WTC11 (cell line): ENCODE measurements at regions not wholly inside any gene's neighbourhood (a gene's known extent, or its start where the extent isn't known, plus 50 kb on each side); places are given as distances from the start of the nearest gene placed in this dataset.

ENCODE experiments used
- FOXJ3 ChIP-seq: sonication (generic); formaldehyde crosslinking; IDR thresholded peaks from 2 replicates; pipeline ENCODE4 v1.9.0; 2021; ENCODE audit warnings: missing genetic modification reagents, mild to moderate bottlenecking, borderline replicate concordance
- FOXP1 ChIP-seq: sonication (generic); formaldehyde crosslinking; IDR thresholded peaks from 2 replicates; pipeline ENCODE4 v1.8.0; 2022; ENCODE audit warnings: missing genetic modification reagents, mild to moderate bottlenecking, moderate library complexity, borderline replicate concordance
- IRF1 ChIP-seq: sonication (generic); formaldehyde crosslinking; IDR thresholded peaks from 2 replicates; pipeline ENCODE4 v1.8.0; 2023; ENCODE audit warnings: missing genetic modification reagents
- NFYB ChIP-seq: sonication (generic); formaldehyde crosslinking; conservative IDR thresholded peaks from 2 replicates; pipeline ENCODE4 v1.8.0; 2022; ENCODE audit warnings: low read depth, missing genetic modification reagents
- NR1H2 ChIP-seq: sonication (generic); formaldehyde crosslinking; IDR thresholded peaks from 2 replicates; pipeline ENCODE4 v1.9.0; 2021; ENCODE audit warnings: mild to moderate bottlenecking, moderate library complexity, missing genetic modification reagents
- RORB ChIP-seq: fragments of 250-450 bp; sonication (Bioruptor Pico); IDR thresholded peaks from 2 replicates; pipeline ENCODE4 v1.9.0; 2021; ENCODE audit warnings: mild to moderate bottlenecking
- TEAD4 ChIP-seq: sonication (generic); formaldehyde crosslinking; IDR thresholded peaks from 2 replicates; pipeline ENCODE4 v1.8.0; 2022; ENCODE audit warnings: mild to moderate bottlenecking, missing genetic modification reagents
- ZNF317 ChIP-seq: sonication (generic); formaldehyde crosslinking; IDR thresholded peaks from 2 replicates; pipeline ENCODE4 v1.8.1; 2023; ENCODE audit warnings: low read depth, mild to moderate bottlenecking, moderate library complexity, missing genetic modification reagents, borderline replicate concordance
- TF ChIP-seq, protein P1 (sequence below): fragments of 200-600 bp; IDR thresholded peaks from 2 replicates; pipeline ENCODE4 v1.8.0; 2022; ENCODE audit warnings: antibody characterized with exemption
- TF ChIP-seq, protein P2 (sequence below): sonication (generic); formaldehyde crosslinking; IDR thresholded peaks from 2 replicates; pipeline ENCODE4 v1.8.0; 2022; ENCODE audit warnings: mild to moderate bottlenecking, missing genetic modification reagents

DNA sequence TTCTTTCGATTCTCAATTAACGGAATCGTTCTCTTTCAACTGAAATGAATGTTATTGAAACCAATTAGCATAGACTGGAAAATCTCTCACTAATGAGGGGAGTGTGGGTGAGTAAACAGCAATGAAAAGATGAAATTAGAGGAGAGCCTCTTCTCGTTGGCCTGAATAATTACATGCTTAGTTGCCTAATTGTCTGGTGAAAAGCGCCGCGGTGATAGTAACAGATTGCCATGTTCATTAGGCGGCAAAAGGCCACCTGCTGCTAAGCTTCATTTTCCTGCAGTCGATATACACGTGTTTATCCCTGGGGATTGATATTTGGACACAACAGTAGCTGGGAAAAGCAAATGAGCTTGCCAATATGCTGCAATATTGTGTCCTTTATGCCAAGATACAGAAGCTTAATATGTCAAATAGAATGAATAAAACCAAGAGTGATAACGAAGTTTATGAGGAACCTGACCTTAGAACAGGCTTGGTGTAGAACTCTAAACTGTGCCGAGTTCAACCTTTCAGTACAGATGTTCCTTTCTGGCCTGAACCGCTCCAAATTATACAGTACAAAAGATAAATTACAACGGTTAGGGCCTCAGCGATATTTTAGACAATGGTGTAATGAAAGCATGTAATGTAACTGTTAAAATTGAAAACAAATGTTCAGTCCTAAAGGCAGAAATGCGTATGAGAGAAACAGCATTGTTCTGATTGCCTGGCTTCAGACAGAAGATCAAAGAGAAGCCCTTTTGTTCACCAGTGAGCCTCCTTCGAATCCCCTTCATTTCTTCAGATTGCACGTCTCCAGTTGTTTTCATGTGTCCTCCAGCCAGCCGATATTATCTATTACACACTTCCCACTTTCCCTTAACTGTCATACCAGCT is 185.2 kb downstream of the SHOX2 start:
- TF ChIP-seq, protein P1, sequence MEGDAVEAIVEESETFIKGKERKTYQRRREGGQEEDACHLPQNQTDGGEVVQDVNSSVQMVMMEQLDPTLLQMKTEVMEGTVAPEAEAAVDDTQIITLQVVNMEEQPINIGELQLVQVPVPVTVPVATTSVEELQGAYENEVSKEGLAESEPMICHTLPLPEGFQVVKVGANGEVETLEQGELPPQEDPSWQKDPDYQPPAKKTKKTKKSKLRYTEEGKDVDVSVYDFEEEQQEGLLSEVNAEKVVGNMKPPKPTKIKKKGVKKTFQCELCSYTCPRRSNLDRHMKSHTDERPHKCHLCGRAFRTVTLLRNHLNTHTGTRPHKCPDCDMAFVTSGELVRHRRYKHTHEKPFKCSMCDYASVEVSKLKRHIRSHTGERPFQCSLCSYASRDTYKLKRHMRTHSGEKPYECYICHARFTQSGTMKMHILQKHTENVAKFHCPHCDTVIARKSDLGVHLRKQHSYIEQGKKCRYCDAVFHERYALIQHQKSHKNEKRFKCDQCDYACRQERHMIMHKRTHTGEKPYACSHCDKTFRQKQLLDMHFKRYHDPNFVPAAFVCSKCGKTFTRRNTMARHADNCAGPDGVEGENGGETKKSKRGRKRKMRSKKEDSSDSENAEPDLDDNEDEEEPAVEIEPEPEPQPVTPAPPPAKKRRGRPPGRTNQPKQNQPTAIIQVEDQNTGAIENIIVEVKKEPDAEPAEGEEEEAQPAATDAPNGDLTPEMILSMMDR, result no peak
- TF ChIP-seq NR1H2 (CRISPR knock-in tag) (no peak), RORB (CRISPR knock-in tag) (no peak), ZNF317 (CRISPR knock-in tag) (no peak), IRF1 (CRISPR knock-in tag) (no peak), TEAD4 (CRISPR knock-in tag) (no peak), FOXP1 (CRISPR knock-in tag) (no peak), FOXJ3 (CRISPR knock-in tag) (no peak), NFYB (CRISPR knock-in tag) (no peak)
- TF ChIP-seq, protein P2, sequence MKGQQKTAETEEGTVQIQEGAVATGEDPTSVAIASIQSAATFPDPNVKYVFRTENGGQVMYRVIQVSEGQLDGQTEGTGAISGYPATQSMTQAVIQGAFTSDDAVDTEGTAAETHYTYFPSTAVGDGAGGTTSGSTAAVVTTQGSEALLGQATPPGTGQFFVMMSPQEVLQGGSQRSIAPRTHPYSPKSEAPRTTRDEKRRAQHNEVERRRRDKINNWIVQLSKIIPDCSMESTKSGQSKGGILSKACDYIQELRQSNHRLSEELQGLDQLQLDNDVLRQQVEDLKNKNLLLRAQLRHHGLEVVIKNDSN (CRISPR knock-in tag), result no peak
